ENCODE measurements at regions not wholly inside any gene's neighbourhood (a gene's known extent, or its start where the extent isn't known, plus 50 kb on each side); places are given as distances from the start of the nearest gene placed in this dataset.

- TF ChIP-seq ZNF576 (CRISPR knock-in tag; IDR thresholded peaks at IDR 0.05) = no peak
- no peak for TF ChIP-seq SIN3A (IDR thresholded peaks at IDR 0.05; ENCODE audit: borderline replicate concordance, low read depth, low read length)
- no peak for TF ChIP-seq PPARG (CRISPR knock-in tag; conservative IDR thresholded peaks at IDR 0.05)
- TF ChIP-seq EP300 (IDR thresholded peaks at IDR 0.05; ENCODE audit: low read depth in 2 of 2, low read length in 2 of 2) = no peak
- no peak for TF ChIP-seq EP300 (CRISPR knock-in tag; IDR thresholded peaks at IDR 0.05; ENCODE audit: borderline replicate concordance)
- TF ChIP-seq RAD21 (CRISPR knock-in tag; IDR thresholded peaks at IDR 0.05) = no peak
- no peak for TF ChIP-seq CTCF (CRISPR knock-in tag; IDR thresholded peaks at IDR 0.05)
- TF ChIP-seq PHF8 (CRISPR knock-in tag; IDR thresholded peaks at IDR 0.05) = no peak
- no peak for TF ChIP-seq POLR2A (IDR thresholded peaks at IDR 0.05; ENCODE audit: insufficient read depth in 1 of 2, low read depth in 2 of 2, low read length in 2 of 2)
- no peak for TF ChIP-seq ZNF281 (CRISPR knock-in tag; IDR thresholded peaks at IDR 0.05; ENCODE audit: borderline replicate concordance)
- TF ChIP-seq ZNF160 (CRISPR knock-in tag; IDR thresholded peaks at IDR 0.05) = no peak
- TF ChIP-seq ZFYVE20 (CRISPR knock-in tag; IDR thresholded peaks at IDR 0.05; ENCODE audit: borderline replicate concordance, low read depth) = no peak
- no peak for TF ChIP-seq ETV5 (CRISPR knock-in tag; IDR thresholded peaks at IDR 0.05; ENCODE audit: borderline replicate concordance)
- TF ChIP-seq EZH2 (conservative IDR thresholded peaks at IDR 0.05; ENCODE audit: low read depth, low read length) = no peak
- TF ChIP-seq ZNF800 (CRISPR knock-in tag; IDR thresholded peaks at IDR 0.05) = no peak
Observed at GRCh38 chr20:48564982-48565539, 262.7 kb downstream of the PREX1 start.
